Colonic mucosa (tissue), 4 donors: ENCODE measurements at regions not wholly inside any gene's neighbourhood (a gene's known extent, or its start where the extent isn't known, plus 50 kb on each side); places are given as distances from the start of the nearest gene placed in this dataset.
"Not testable (repeated sequence)": the region's sequence is repeated elsewhere in the genome, so short reads cannot be mapped to it uniquely, and the experiment has no call there.

Experiments used
- DNase-seq: peaks from one replicate; pipeline ENCODE4 v3.0.0-alpha.2; 2020
- H3K27ac ChIP-seq: fragments of 200-600 bp; one replicate; pipeline ENCODE4 v1.8.0; 2021
- H3K27me3 ChIP-seq: fragments of 200-600 bp; one replicate; pipeline ENCODE4 v1.8.0; 2021
- H3K36me3 ChIP-seq: fragments of 200-600 bp; one replicate; pipeline ENCODE4 v1.8.0; 2021
- H3K4me1 ChIP-seq: fragments of 200-600 bp; one replicate; pipeline ENCODE4 v1.8.0; 2021; ENCODE audit warnings: mild to moderate bottlenecking
- H3K4me3 ChIP-seq: fragments of 200-600 bp; one replicate; pipeline ENCODE4 v1.8.0; 2021
- H3K9ac ChIP-seq, 2 donors: one replicate each; pipeline ENCODE4 v1.7.0; 2013; ENCODE audit warnings: control low read depth in 2 of 2, low read depth in 2 of 2, low read length in 2 of 2
- H3K9me3 ChIP-seq: fragments of 200-600 bp; one replicate; pipeline ENCODE4 v1.8.0; 2021
- intact Hi-C: fragments of 100-400 bp; cut with DNase I; formaldehyde crosslinking; loops from one replicate; pipeline ENCODE4 v1.14.1; 2022
- TF ChIP-seq, protein P1 (sequence below): fragments of 200-600 bp; IDR thresholded peaks from one replicate; pipeline ENCODE4 v1.8.0; 2022; ENCODE audit warnings: antibody characterized with exemption, mild to moderate bottlenecking
- donor health status: healthy.
- donor health status: DM: no; HTN: no; CAD: no.
- donor health status: DM: no; HTN: no; CAD: no.

DNA sequence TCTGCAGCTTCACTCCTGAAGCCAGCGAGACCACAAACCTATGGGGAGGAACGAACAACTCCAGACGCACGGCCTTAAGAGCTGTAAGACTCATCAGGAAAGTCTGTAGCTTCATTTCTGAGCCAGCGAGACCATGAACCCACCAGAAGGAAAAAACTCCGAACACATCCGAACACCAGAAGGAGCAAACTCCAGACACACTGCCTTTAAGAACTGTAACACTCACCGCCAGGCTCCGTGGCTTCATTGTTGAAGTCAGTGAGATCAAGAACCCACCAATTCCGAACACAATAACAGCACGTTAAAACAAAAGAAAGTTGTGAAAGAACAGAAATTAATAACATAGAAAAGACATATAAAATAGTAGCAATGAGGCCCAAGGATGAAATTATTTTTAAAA is 300.5 kb upstream of the MDFIC2 start:
- Histone ChIP-seq H3K36me3 (no peaks in the 10 kb centered on the region), H3K9me3 (no peaks in the 10 kb centered on the region), H3K4me3 (no peak overlapping the region), H3K9ac (no peak overlapping the region), H3K27me3 (no peaks in the 10 kb centered on the region), H3K27ac (no peak overlapping the region), H3K4me1 (no peaks in the 10 kb centered on the region)
- intact Hi-C loops: no loop called here
- TF ChIP-seq, protein P1, sequence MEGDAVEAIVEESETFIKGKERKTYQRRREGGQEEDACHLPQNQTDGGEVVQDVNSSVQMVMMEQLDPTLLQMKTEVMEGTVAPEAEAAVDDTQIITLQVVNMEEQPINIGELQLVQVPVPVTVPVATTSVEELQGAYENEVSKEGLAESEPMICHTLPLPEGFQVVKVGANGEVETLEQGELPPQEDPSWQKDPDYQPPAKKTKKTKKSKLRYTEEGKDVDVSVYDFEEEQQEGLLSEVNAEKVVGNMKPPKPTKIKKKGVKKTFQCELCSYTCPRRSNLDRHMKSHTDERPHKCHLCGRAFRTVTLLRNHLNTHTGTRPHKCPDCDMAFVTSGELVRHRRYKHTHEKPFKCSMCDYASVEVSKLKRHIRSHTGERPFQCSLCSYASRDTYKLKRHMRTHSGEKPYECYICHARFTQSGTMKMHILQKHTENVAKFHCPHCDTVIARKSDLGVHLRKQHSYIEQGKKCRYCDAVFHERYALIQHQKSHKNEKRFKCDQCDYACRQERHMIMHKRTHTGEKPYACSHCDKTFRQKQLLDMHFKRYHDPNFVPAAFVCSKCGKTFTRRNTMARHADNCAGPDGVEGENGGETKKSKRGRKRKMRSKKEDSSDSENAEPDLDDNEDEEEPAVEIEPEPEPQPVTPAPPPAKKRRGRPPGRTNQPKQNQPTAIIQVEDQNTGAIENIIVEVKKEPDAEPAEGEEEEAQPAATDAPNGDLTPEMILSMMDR: no peak
- no peak for DNase-seq

DNA sequence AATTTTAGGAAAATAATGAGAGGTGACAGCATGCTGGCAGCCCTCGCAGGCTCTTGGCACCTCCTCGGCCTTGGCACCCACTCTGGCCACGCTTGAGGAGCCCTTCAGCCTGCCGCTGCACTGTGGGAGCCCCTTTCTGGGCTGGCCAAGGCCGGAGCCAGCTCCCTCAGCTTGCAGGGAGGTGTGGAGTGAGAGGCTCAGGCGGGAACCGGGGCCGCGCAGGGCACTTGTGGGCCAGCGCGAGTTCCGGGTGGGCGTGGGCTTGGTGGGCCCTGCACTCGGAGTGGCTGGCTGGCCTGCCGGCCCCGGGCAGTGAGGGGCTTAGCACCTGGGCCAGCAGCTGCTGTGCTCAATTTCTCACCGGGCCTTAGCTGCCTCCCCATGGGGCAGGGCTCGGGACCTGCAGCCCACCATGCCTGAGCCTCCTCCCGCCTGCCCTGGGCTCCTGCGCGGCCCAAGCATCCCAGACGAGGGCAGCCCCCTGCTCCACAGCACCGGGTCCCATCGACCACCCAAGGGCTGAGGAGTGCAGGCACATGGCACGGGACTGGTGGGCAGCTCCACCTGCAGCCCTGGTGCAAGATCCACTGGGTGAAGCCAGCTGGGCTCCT is 299.3 kb upstream of the MDFIC2 start:
- not testable (repeated sequence) for DNase-seq

GRCh38 chr3:70608434-70608833 is 296.0 kb upstream of the MDFIC2 start:
- DNase-seq: no peak
- no peaks in the 10 kb centered on the region for H3K9me3 ChIP-seq
- H3K36me3 ChIP-seq: no peaks in the 10 kb centered on the region
- H3K27me3 ChIP-seq: no peaks in the 10 kb centered on the region
- H3K27ac ChIP-seq: no peak overlapping the region
- H3K4me1 ChIP-seq: no peaks in the 10 kb centered on the region
- H3K9ac ChIP-seq: no peak overlapping the region
- TF ChIP-seq, protein P1: no peak
- H3K4me3 ChIP-seq: no peak overlapping the region
- intact Hi-C loops: no loop called here

More for the DNA sequence above, 299.3 kb upstream of the MDFIC2 start:
- H3K9me3 ChIP-seq, H3K27ac ChIP-seq, H3K36me3 ChIP-seq, H3K4me1 ChIP-seq, H3K9ac ChIP-seq, H3K4me3 ChIP-seq, H3K27me3 ChIP-seq, intact Hi-C loops: not testable (repeated sequence)

DNA sequence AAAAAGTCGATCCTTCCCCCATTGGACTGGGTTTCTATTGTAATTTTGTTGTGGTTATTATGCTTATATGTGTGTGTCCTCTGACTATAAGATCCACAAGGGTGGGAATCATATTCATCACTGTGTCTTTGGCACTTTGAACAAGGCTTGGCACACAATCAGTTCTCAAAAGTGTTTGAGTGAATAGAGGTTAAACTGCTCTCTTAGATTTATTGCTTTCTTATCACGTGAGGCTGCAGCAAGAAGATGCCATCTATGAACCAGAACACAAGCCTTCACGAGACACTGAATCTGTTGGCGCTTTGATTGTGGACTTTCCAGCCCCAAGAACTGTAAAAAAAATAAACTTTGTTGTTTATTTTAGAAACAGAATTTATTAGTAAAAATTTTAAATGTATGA is 295.0 kb upstream of the MDFIC2 start:
- Histone ChIP-seq H3K36me3 (no peaks in the 10 kb centered on the region), H3K27ac (no peak overlapping the region), H3K9me3 (no peaks in the 10 kb centered on the region), H3K4me1 (no peaks in the 10 kb centered on the region), H3K4me3 (no peak overlapping the region), H3K27me3 (no peaks in the 10 kb centered on the region), H3K9ac (no peak overlapping the region)
- TF ChIP-seq, protein P1: no peak
- intact Hi-C loops: no loop called here
- DNase-seq: no peak

GRCh38 chr3:70606018-70606417 is 293.6 kb upstream of the MDFIC2 start:
- no peaks in the 10 kb centered on the region for H3K4me1 ChIP-seq
- H3K36me3 ChIP-seq: no peaks in the 10 kb centered on the region
- no peak overlapping the region for H3K4me3 ChIP-seq
- intact Hi-C loops: no loop called here
- no peaks in the 10 kb centered on the region for H3K9me3 ChIP-seq
- H3K27ac ChIP-seq: no peak overlapping the region
- TF ChIP-seq, protein P1: no peak
- H3K27me3 ChIP-seq: no peaks in the 10 kb centered on the region
- no peak overlapping the region for H3K9ac ChIP-seq
- DNase-seq: no peak

DNA sequence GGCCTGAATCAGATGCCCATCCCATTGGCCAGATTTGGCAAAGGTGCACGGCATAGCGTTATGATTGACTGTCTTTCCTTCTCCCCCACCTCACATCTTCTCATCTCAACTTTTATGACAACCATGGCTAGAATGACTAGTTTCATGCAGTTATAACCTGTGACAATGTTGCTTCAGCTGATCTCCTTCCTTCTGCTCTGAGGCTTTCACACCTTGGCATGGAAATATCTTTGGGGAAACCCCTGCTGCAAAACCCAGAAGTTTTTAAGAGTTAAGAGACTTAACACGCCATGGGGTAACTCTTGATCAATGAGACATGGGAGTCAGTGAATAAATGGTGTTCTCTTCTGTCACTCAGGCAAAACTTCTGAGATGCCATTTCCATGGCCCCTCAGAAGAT is 290.7 kb upstream of the MDFIC2 start:
- Histone ChIP-seq H3K9me3 (no peaks in the 10 kb centered on the region), H3K4me1 (no peaks in the 10 kb centered on the region), H3K36me3 (no peaks in the 10 kb centered on the region), H3K27me3 (no peaks in the 10 kb centered on the region), H3K9ac (no peak overlapping the region), H3K27ac (no peak overlapping the region), H3K4me3 (no peak overlapping the region)
- TF ChIP-seq, protein P1: no peak
- no peak for DNase-seq
- intact Hi-C loops: no loop called here
